ENCODE measurements at regions not wholly inside any gene's neighbourhood (a gene's known extent, or its start where the extent isn't known, plus 50 kb on each side); places are given as distances from the start of the nearest gene placed in this dataset.

- TF ChIP-seq POLR2AphosphoS5 (IDR thresholded peaks at IDR 0.05) (no peak), POLR2A (IDR thresholded peaks at IDR 0.05) (no peak), EP300 (IDR thresholded peaks at IDR 0.05) (no peak)
- TF ChIP-seq, protein P1, sequence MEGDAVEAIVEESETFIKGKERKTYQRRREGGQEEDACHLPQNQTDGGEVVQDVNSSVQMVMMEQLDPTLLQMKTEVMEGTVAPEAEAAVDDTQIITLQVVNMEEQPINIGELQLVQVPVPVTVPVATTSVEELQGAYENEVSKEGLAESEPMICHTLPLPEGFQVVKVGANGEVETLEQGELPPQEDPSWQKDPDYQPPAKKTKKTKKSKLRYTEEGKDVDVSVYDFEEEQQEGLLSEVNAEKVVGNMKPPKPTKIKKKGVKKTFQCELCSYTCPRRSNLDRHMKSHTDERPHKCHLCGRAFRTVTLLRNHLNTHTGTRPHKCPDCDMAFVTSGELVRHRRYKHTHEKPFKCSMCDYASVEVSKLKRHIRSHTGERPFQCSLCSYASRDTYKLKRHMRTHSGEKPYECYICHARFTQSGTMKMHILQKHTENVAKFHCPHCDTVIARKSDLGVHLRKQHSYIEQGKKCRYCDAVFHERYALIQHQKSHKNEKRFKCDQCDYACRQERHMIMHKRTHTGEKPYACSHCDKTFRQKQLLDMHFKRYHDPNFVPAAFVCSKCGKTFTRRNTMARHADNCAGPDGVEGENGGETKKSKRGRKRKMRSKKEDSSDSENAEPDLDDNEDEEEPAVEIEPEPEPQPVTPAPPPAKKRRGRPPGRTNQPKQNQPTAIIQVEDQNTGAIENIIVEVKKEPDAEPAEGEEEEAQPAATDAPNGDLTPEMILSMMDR (IDR thresholded peaks at IDR 0.05): no peak
Measured at GRCh38 chr2:49248506-49248905, 94.2 kb upstream of the FSHR start.

All from stomach (tissue), 4 donors.